NCI-H128 (cell line): ENCODE measurements at regions not wholly inside any gene's neighbourhood (a gene's known extent, or its start where the extent isn't known, plus 50 kb on each side); places are given as distances from the start of the nearest gene placed in this dataset.
"Not testable (repeated sequence)": the region's sequence is repeated elsewhere in the genome, so short reads cannot be mapped to it uniquely, and the experiment has no call there.

Experiments
- DNase-seq: peaks from one replicate; lab custom pipeline; 2025; ENCODE audit not compliant: unreplicated experiment; lab: John Stamatoyannopoulos, UW

- no peak for DNase-seq
These were observed 337.6 kb downstream of the IL20RB start for GRCh38 chr3:137295336-137295735.

GRCh38 chr3:137296116-137296515, 338.3 kb downstream of the IL20RB start:
- DNase-seq = no peak

GRCh38 chr3:137297770-137298169, 340.0 kb downstream of the IL20RB start:
- DNase-seq = no peak

GRCh38 chr3:137300703-137301102, 342.9 kb downstream of the IL20RB start:
- no peak for DNase-seq

GRCh38 chr3:137304313-137305056, 346.7 kb downstream of the IL20RB start:
- no peak for DNase-seq

GRCh38 chr3:137324114-137324513, 366.3 kb downstream of the IL20RB start:
- DNase-seq = no peak

GRCh38 chr3:137325170-137325569, 367.4 kb downstream of the IL20RB start:
- DNase-seq = no peak

- no peak for DNase-seq
These were observed 368.2 kb downstream of the IL20RB start for GRCh38 chr3:137325934-137326333.

- no peak for DNase-seq
These were observed 371.8 kb downstream of the IL20RB start for GRCh38 chr3:137329594-137329993.

- DNase-seq = no peak
These were observed 372.5 kb downstream of the IL20RB start for GRCh38 chr3:137330246-137330645.

GRCh38 chr3:137332297-137332696, 374.5 kb downstream of the IL20RB start:
- DNase-seq = no peak

- no peak for DNase-seq
These were observed 377.7 kb downstream of the IL20RB start for GRCh38 chr3:137335478-137335877.

- not testable (repeated sequence) for DNase-seq
These were observed 380.6 kb downstream of the IL20RB start for GRCh38 chr3:137338400-137338799.

GRCh38 chr3:137343283-137343682, 385.5 kb downstream of the IL20RB start:
- no peak for DNase-seq

- DNase-seq = no peak
These were observed 389.3 kb downstream of the IL20RB start for GRCh38 chr3:137347132-137347531.

GRCh38 chr3:137347817-137348368, 390.1 kb downstream of the IL20RB start:
- DNase-seq = no peak

GRCh38 chr3:137348936-137349335, 391.2 kb downstream of the IL20RB start:
- no peak for DNase-seq

GRCh38 chr3:137349557-137350348, 392.0 kb downstream of the IL20RB start:
- no peak for DNase-seq

GRCh38 chr3:137360531-137361201, 402.9 kb downstream of the IL20RB start:
- DNase-seq = no peak

GRCh38 chr3:137382005-137382594, 382.0 kb upstream of the SOX14 start:
- no peak for DNase-seq

GRCh38 chr3:137385922-137386321, 378.2 kb upstream of the SOX14 start:
- DNase-seq = no peak
